HG03432 (cell line): ENCODE measurements at regions not wholly inside any gene's neighbourhood (a gene's known extent, or its start where the extent isn't known, plus 50 kb on each side); places are given as distances from the start of the nearest gene placed in this dataset.
"Not testable (repeated sequence)": the region's sequence is repeated elsewhere in the genome, so short reads cannot be mapped to it uniquely, and the experiment has no call there.

Source experiments
- ATAC-seq: cut with Tn5 transposase; IDR thresholded peaks from one replicate; pipeline ENCODE4 v1.9.1; 2021; ENCODE audit warnings: mild to moderate bottlenecking, moderate library complexity; ENCODE audit not compliant: unreplicated experiment

- no peak for ATAC-seq
Measured at GRCh38 chr11:91536366-91536765, 688.3 kb upstream of the FAT3 start.

GRCh38 chr11:91528965-91529364, 695.7 kb upstream of the FAT3 start:
- ATAC-seq = no peak

- no peak for ATAC-seq
Measured at GRCh38 chr11:91527380-91528030, 697.1 kb upstream of the FAT3 start.

- ATAC-seq = no peak
Measured at GRCh38 chr11:91513734-91514133, 710.9 kb upstream of the FAT3 start.

GRCh38 chr11:91497847-91498246, 726.8 kb upstream of the FAT3 start:
- ATAC-seq = no peak

- ATAC-seq = no peak
Measured at GRCh38 chr11:91495837-91496236, 728.8 kb upstream of the FAT3 start.

GRCh38 chr11:91489989-91490388, 734.6 kb upstream of the FAT3 start:
- no peak for ATAC-seq

- not testable (repeated sequence) for ATAC-seq
Measured at GRCh38 chr11:91483956-91484355, 740.7 kb upstream of the FAT3 start.

GRCh38 chr11:91481875-91482274, 742.7 kb upstream of the FAT3 start:
- ATAC-seq = not testable (repeated sequence)

- no peak for ATAC-seq
Measured at GRCh38 chr11:91470656-91471055, 754.0 kb upstream of the FAT3 start.

GRCh38 chr11:91459840-91460239, 764.8 kb upstream of the FAT3 start:
- ATAC-seq = no peak

- ATAC-seq = no peak
Measured at GRCh38 chr11:91446267-91446666, 778.4 kb upstream of the FAT3 start.

- ATAC-seq = no peak
Measured at GRCh38 chr11:91435694-91436395, 788.8 kb upstream of the FAT3 start.

GRCh38 chr11:91433284-91434010, 791.2 kb upstream of the FAT3 start:
- ATAC-seq = no peak

GRCh38 chr11:91421641-91422040, 803.0 kb upstream of the FAT3 start:
- no peak for ATAC-seq

GRCh38 chr11:91407842-91408241, 816.8 kb upstream of the FAT3 start:
- no peak for ATAC-seq

- no peak for ATAC-seq
Measured at GRCh38 chr11:91406009-91406408, 818.6 kb upstream of the FAT3 start.

GRCh38 chr11:91404344-91404743, 820.3 kb upstream of the FAT3 start:
- no peak for ATAC-seq

- no peak for ATAC-seq
Measured at GRCh38 chr11:91397134-91397468, 827.5 kb upstream of the FAT3 start.

GRCh38 chr11:91396236-91397133, 828.1 kb upstream of the FAT3 start:
- no peak for ATAC-seq
